ENCODE measurements at regions not wholly inside any gene's neighbourhood (a gene's known extent, or its start where the extent isn't known, plus 50 kb on each side); places are given as distances from the start of the nearest gene placed in this dataset.
A peak's percentile ranks its signal among the peaks of the same experiment; 100 is the strongest.

DNA sequence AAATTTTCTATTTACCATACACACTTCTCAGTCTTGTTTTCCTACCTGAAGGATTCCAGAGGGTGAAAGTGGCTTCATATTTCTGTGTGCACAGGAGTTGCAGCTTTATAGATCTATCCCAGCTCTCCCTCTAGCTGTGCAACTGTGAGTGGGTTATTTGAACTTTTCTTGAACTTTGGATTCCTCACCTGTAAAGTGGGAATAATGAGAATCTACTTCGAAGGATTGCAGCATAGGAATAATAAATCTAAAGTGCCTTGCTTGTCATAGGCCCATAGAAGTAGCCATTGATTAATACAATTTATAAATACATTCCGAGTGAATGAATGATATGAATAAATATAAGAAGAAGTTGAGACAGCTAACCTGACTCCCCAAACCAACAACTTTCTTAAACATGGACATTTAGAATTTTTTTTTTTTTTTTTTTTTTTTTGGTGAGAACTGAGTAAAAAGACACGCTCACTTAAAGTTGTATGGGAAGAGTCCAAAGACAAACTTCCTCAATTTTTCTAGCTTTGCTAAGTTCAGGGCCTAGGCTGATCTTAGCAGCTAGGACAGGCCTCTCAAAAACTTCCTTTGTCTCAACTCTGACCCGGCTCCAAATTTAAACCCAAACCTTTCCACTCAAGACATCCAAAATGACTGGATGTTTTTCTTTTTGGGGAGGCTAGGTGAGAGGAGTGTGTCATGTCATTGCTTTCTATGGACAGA, 203.3 kb upstream of the FBXO11 start:
- no peaks in the 10 kb centered on the region for H3K9me3 ChIP-seq
- H3K27ac ChIP-seq = no peak overlapping the region
- intact Hi-C loops (cut with DNase I; ENCODE audit: low total_unique reads) = loop anchor here (10.0 kb wide), 1 partner anchor 205 kb away; the partner anchor contains the start of gene FBXO11
- DNase-seq = no peak
- WGBS, 2 donors (ENCODE audit: low coverage in 1 of 2) = 65 to 75% methylated on average over 4 of the region's 4 CpGs
- no peaks in the 10 kb centered on the region for H3K27me3 ChIP-seq
- in situ Hi-C loops (cut with MboI; ENCODE audit: low pct_ligation_motif_present in 1 of 4, low pct_unique_long_range_greater_than_20kb in 1 of 4, low sequenced_read_pairs in 3 of 4) = loop anchor here in 2 of 4 donors (5.0 to 10.0 kb wide), 2 partner anchors 245 to 252 kb away; no protein-coding TSS in a partner anchor
- no peak for TF ChIP-seq POLR2AphosphoS5 (IDR thresholded peaks at IDR 0.05)
- TF ChIP-seq POLR2A (IDR thresholded peaks at IDR 0.05) = no peak
- no peak for TF ChIP-seq EP300 (IDR thresholded peaks at IDR 0.05; ENCODE audit: low read depth)
- TF ChIP-seq, protein P1, sequence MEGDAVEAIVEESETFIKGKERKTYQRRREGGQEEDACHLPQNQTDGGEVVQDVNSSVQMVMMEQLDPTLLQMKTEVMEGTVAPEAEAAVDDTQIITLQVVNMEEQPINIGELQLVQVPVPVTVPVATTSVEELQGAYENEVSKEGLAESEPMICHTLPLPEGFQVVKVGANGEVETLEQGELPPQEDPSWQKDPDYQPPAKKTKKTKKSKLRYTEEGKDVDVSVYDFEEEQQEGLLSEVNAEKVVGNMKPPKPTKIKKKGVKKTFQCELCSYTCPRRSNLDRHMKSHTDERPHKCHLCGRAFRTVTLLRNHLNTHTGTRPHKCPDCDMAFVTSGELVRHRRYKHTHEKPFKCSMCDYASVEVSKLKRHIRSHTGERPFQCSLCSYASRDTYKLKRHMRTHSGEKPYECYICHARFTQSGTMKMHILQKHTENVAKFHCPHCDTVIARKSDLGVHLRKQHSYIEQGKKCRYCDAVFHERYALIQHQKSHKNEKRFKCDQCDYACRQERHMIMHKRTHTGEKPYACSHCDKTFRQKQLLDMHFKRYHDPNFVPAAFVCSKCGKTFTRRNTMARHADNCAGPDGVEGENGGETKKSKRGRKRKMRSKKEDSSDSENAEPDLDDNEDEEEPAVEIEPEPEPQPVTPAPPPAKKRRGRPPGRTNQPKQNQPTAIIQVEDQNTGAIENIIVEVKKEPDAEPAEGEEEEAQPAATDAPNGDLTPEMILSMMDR (IDR thresholded peaks at IDR 0.05) = no peak
- no peaks in the 10 kb centered on the region for H3K36me3 ChIP-seq
- peaks cover 0 to 34% (median 20%) of the 10 kb centered on the region in 4 donors for H3K4me1 ChIP-seq
- H3K4me3 ChIP-seq = no peak overlapping the region

DNA sequence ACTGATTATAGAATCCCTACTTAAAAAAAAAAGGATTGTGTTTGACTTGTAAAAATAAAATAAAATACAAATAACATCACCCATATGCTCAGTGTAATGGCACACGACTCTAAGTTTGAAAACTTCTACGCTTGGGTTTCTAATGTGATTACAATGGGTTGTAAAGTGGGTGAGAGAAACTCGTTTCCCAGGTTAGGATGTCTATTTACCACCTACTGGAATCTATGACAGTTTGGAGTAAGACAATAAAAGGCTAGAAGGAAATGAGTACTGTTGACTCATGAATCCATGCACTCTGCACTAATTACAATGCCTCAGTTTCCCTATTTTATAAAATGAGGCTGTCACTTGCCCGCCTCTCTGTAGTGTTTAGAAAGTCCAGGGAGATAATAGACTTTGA, 204.0 kb upstream of the FOXN2 start:
- WGBS, 2 donors (ENCODE audit: low coverage in 1 of 2) = 53 to 56% methylated on average over 4 of the region's 4 CpGs
- H3K27me3 ChIP-seq = no peaks in the 10 kb centered on the region
- peaks cover 0 to 34% (median 20%) of the 10 kb centered on the region in 4 donors for H3K4me1 ChIP-seq
- in situ Hi-C loops (cut with MboI; ENCODE audit: low pct_ligation_motif_present in 1 of 4, low pct_unique_long_range_greater_than_20kb in 1 of 4, low sequenced_read_pairs in 3 of 4) (no loop called here), intact Hi-C loops (cut with DNase I; ENCODE audit: low total_unique reads) (no loop called here)
- peak overlapping the region in 1 of 4 donors; percentile 84 for H3K4me3 ChIP-seq
- H3K27ac ChIP-seq = peak overlapping the region; percentile 81 to 87 (median 83)
- TF ChIP-seq POLR2AphosphoS5 (IDR thresholded peaks at IDR 0.05) (peak in 1 of 3 donors; percentile 21), EP300 (IDR thresholded peaks at IDR 0.05; ENCODE audit: low read depth) (peak; percentile 28), POLR2A (IDR thresholded peaks at IDR 0.05) (no peak)
- TF ChIP-seq, protein P1 (IDR thresholded peaks at IDR 0.05) = no peak
- DNase-seq = no peak
- H3K36me3 ChIP-seq = no peaks in the 10 kb centered on the region
- no peaks in the 10 kb centered on the region for H3K9me3 ChIP-seq

DNA sequence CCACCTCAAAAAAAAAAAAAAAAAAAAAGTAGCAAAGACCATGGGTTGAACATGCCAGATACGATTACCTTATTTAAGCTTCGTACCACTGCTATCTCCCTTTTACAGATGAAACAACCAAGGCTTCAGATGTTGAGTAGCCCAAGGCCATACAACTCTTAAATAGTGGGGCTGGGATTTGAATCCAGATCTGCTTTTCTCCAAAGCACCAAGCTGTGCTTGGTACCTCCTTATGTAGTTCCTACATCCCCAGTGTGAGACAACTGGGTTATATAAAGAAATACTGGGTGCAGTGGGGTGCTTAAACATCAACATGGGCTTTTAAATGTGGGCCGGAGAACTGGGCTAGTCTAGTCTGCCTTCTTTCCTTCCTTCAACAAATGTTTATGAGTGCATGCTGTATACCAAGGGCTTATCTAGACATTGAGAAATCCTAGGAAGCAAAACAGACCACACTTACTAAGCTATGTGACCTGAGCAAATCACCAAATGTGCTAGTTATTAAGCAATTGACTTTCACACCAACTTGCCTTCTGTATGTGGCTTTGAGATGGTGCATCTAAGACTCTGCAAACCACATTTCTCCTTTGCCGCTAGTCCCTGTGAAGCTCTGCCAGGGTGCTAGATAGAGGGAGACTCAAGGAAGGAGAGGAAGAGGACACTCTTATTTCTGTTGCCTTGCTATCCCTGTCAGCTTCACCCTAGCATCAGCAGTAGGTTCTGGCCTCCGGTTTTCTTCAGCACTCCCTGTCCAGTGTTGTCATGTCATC, 201.4 kb upstream of the FOXN2 start:
- Histone ChIP-seq H3K36me3 (no peaks in the 10 kb centered on the region), H3K27ac (no peak overlapping the region), H3K4me3 (no peak overlapping the region), H3K4me1 (peaks cover 0 to 21% (median 13%) of the 10 kb centered on the region in 4 donors), H3K9me3 (no peaks in the 10 kb centered on the region), H3K27me3 (no peaks in the 10 kb centered on the region)
- intact Hi-C loops (cut with DNase I; ENCODE audit: low total_unique reads) = no loop called here
- 90 to 93% methylated on average over 4 to 5 of the region's 5 CpGs for WGBS, 2 donors (ENCODE audit: low coverage in 1 of 2)
- DNase-seq = no peak
- in situ Hi-C loops (cut with MboI; ENCODE audit: low pct_ligation_motif_present in 1 of 4, low pct_unique_long_range_greater_than_20kb in 1 of 4, low sequenced_read_pairs in 3 of 4) = no loop called here
- TF ChIP-seq POLR2AphosphoS5 (IDR thresholded peaks at IDR 0.05) (no peak), EP300 (IDR thresholded peaks at IDR 0.05; ENCODE audit: low read depth) (no peak), POLR2A (IDR thresholded peaks at IDR 0.05) (no peak)
- TF ChIP-seq, protein P1 (IDR thresholded peaks at IDR 0.05) = no peak

DNA sequence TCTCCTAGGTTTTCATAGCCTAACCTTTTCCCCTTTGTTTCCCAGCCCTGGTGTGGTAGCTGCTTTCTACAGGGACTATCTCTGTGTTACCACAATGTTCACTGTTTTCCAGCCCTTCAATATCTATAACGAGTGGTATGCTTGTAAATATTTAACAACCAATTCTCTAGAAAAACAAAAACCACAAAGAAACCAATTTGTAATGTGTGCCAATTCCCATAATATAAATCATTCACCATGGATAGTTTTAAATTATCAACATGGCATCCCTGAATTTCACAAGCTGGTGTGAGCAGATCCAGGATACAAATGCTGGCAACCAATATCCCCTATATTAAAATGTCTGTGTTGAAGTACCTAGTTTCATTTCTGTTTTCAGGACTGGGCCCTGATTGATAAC, 200.7 kb upstream of the FOXN2 start:
- Histone ChIP-seq H3K27ac (no peak overlapping the region), H3K9me3 (no peaks in the 10 kb centered on the region), H3K4me1 (peaks cover 0 to 21% (median 13%) of the 10 kb centered on the region in 4 donors), H3K27me3 (no peaks in the 10 kb centered on the region), H3K36me3 (no peaks in the 10 kb centered on the region), H3K4me3 (no peak overlapping the region)
- in situ Hi-C loops (cut with MboI; ENCODE audit: low pct_ligation_motif_present in 1 of 4, low pct_unique_long_range_greater_than_20kb in 1 of 4, low sequenced_read_pairs in 3 of 4) = no loop called here
- intact Hi-C loops (cut with DNase I; ENCODE audit: low total_unique reads) = no loop called here
- no peak for DNase-seq
- no peak for TF ChIP-seq POLR2A (IDR thresholded peaks at IDR 0.05)
- TF ChIP-seq POLR2AphosphoS5 (IDR thresholded peaks at IDR 0.05) = no peak
- TF ChIP-seq, protein P1 (IDR thresholded peaks at IDR 0.05) = no peak
- TF ChIP-seq EP300 (IDR thresholded peaks at IDR 0.05; ENCODE audit: low read depth) = no peak
- 32 to 33% methylated on average over 1 of the region's 1 CpG for WGBS, 2 donors (ENCODE audit: low coverage in 1 of 2)
